ENCODE measurements at regions not wholly inside any gene's neighbourhood (a gene's known extent, or its start where the extent isn't known, plus 50 kb on each side); places are given as distances from the start of the nearest gene placed in this dataset.

- H3K4me3 ChIP-seq (ENCODE audit: low read length), result peak overlapping the region; percentile 94
- no peak overlapping the region for H2AFZ ChIP-seq (ENCODE audit: low read depth, low read length)
- no peak overlapping the region for H3K4me2 ChIP-seq (ENCODE audit: low read length)
- no peaks in the 10 kb centered on the region for H3K9me3 ChIP-seq (ENCODE audit: low read length)
- no peak for TF ChIP-seq RAD21 (conservative IDR thresholded peaks at IDR 0.05)
- TF ChIP-seq MXI1 (conservative IDR thresholded peaks at IDR 0.05; ENCODE audit: poor library complexity, severe bottlenecking), result no peak
- TF ChIP-seq TAF1 (IDR thresholded peaks at IDR 0.05; ENCODE audit: low read depth), result no peak
- no peak for TF ChIP-seq POLR2AphosphoS5 (IDR thresholded peaks at IDR 0.05)
- no peak for TF ChIP-seq CTCF (IDR thresholded peaks at IDR 0.05; ENCODE audit: poor library complexity, severe bottlenecking)
- TF ChIP-seq REST (IDR thresholded peaks at IDR 0.05; ENCODE audit: borderline replicate concordance), result no peak
- TF ChIP-seq EP300 (conservative IDR thresholded peaks at IDR 0.05; ENCODE audit: poor library complexity, severe bottlenecking), result no peak
- no peak for TF ChIP-seq EZH2 (IDR thresholded peaks at IDR 0.05; ENCODE audit: borderline replicate concordance, insufficient read depth, low read length, poor library complexity, severe bottlenecking)
- no peak overlapping the region for H3K9ac ChIP-seq (ENCODE audit: low read length)
- no peaks in the 10 kb centered on the region for H4K20me1 ChIP-seq (ENCODE audit: insufficient read depth)
- H3F3A ChIP-seq (ENCODE audit: insufficient read depth, low read length, poor library complexity, severe bottlenecking), result no peaks in the 10 kb centered on the region
- H3K36me3 ChIP-seq (ENCODE audit: insufficient read depth, low read length), result no peaks in the 10 kb centered on the region
- H3K27me3 ChIP-seq (ENCODE audit: insufficient read depth, low read depth, low read length), result peaks cover 87% of the 10 kb centered on the region
- H3K9me2 ChIP-seq (ENCODE audit: insufficient read depth, low read length), result no peaks in the 10 kb centered on the region
- H3K79me2 ChIP-seq (replicated peaks; ENCODE audit: insufficient read depth, low read length), result no peaks in the 10 kb centered on the region
- no peak overlapping the region for H3K27ac ChIP-seq (ENCODE audit: low read length)
These were observed 97.6 kb upstream of the HSD17B12 start for GRCh38 chr11:43582863-43583462.

GRCh38 chr11:43583548-43583947 lies 97.0 kb upstream of the HSD17B12 start:
- H3K4me2 ChIP-seq (ENCODE audit: low read length), result no peak overlapping the region
- H3K9me3 ChIP-seq (ENCODE audit: low read length), result no peaks in the 10 kb centered on the region
- H4K20me1 ChIP-seq (ENCODE audit: insufficient read depth), result no peaks in the 10 kb centered on the region
- no peaks in the 10 kb centered on the region for H3K36me3 ChIP-seq (ENCODE audit: insufficient read depth, low read length)
- TF ChIP-seq SMC3 (conservative IDR thresholded peaks at IDR 0.05; ENCODE audit: poor library complexity), result no peak
- no peak for TF ChIP-seq MXI1 (conservative IDR thresholded peaks at IDR 0.05; ENCODE audit: poor library complexity, severe bottlenecking)
- no peak for TF ChIP-seq EZH2 (IDR thresholded peaks at IDR 0.05; ENCODE audit: borderline replicate concordance, insufficient read depth, low read length, poor library complexity, severe bottlenecking)
- no peak for TF ChIP-seq EP300 (conservative IDR thresholded peaks at IDR 0.05; ENCODE audit: poor library complexity, severe bottlenecking)
- no peak for TF ChIP-seq CTCF (IDR thresholded peaks at IDR 0.05; ENCODE audit: poor library complexity, severe bottlenecking)
- no peak for TF ChIP-seq RAD21 (conservative IDR thresholded peaks at IDR 0.05)
- no peak for TF ChIP-seq TAF1 (IDR thresholded peaks at IDR 0.05; ENCODE audit: low read depth)
- no peak for TF ChIP-seq REST (IDR thresholded peaks at IDR 0.05; ENCODE audit: borderline replicate concordance)
- TF ChIP-seq POLR2AphosphoS5 (IDR thresholded peaks at IDR 0.05), result no peak
- H3K27ac ChIP-seq (ENCODE audit: low read length), result no peak overlapping the region
- H3K27me3 ChIP-seq (ENCODE audit: insufficient read depth, low read depth, low read length), result peaks cover 82% of the 10 kb centered on the region
- H3F3A ChIP-seq (ENCODE audit: insufficient read depth, low read length, poor library complexity, severe bottlenecking), result no peaks in the 10 kb centered on the region
- H3K79me2 ChIP-seq (replicated peaks; ENCODE audit: insufficient read depth, low read length), result no peaks in the 10 kb centered on the region
- no peak overlapping the region for H3K9ac ChIP-seq (ENCODE audit: low read length)
- no peak overlapping the region for H2AFZ ChIP-seq (ENCODE audit: low read depth, low read length)
- H3K9me2 ChIP-seq (ENCODE audit: insufficient read depth, low read length), result no peaks in the 10 kb centered on the region
- H3K4me3 ChIP-seq (ENCODE audit: low read length), result peak overlapping the region; percentile 50
